C4-2B (cell line): ENCODE measurements at regions not wholly inside any gene's neighbourhood (a gene's known extent, or its start where the extent isn't known, plus 50 kb on each side); places are given as distances from the start of the nearest gene placed in this dataset.

ENCODE experiments used
- CTCF ChIP-seq: fragments of 450-650 bp; conservative IDR thresholded peaks from 2 replicates; pipeline ENCODE4 v1.5.1; 2017; ENCODE audit warnings: mild to moderate bottlenecking
- ZFX ChIP-seq: fragments of 450-650 bp; IDR thresholded peaks from 2 replicates; pipeline ENCODE4 v1.6.1; 2017

DNA sequence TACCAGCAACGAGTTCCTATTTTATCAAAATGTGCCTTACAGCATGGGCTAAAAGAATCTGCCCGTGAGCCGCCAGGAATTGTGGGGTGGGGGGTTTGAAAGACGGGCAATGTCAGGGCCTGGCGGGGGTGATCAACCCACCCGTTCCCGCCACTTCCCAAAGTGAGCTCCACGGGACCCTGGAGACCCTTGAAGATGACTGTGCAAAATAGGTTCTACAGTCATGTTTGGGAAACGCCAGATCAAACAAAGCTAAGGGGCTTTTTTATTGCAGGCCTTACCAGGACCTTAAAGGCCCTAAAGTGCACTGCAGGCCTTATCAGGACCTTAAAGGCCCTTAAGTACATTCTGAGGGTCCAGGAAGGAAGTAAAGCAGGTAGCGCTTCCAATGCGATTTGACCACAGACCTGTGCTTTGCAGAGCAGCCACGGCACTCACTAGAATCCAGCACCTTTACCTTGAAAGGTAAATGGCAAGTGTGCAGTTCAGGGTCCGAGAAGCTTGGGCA lies 404.1 kb downstream of the SHANK2 start:
- TF ChIP-seq CTCF (no peak), ZFX (no peak)
